Mammary epithelial cell (primary cell): ENCODE measurements at regions not wholly inside any gene's neighbourhood (a gene's known extent, or its start where the extent isn't known, plus 50 kb on each side); places are given as distances from the start of the nearest gene placed in this dataset.

Experiments used
- CTCF ChIP-seq, 2 donors: IDR thresholded peaks in 1 of 2; conservative IDR thresholded peaks in 1 of 2; 2 replicates each; pipeline ENCODE4 v1.5.1; 2011 to 2012; ENCODE audit warnings: inconsistent platforms in 2 of 2, low read length in 2 of 2, mild to moderate bottlenecking in 2 of 2, control low read depth in 1 of 2, low read depth in 1 of 2; ENCODE audit not compliant: insufficient read depth in 1 of 2; ENCODE audit errors: extremely low read depth in 1 of 2
- EZH2 ChIP-seq: IDR thresholded peaks from 2 replicates; pipeline ENCODE4 v1.6.1; 2012; ENCODE audit warnings: low read length, inconsistent platforms, borderline replicate concordance

- TF ChIP-seq EZH2: no peak
- no peak for TF ChIP-seq CTCF (conservative IDR thresholded peaks at IDR 0.05 in 1 of 2, IDR thresholded peaks at IDR 0.05 in 1 of 2; ENCODE audit: extremely low read depth in 1 of 2, insufficient read depth in 1 of 2, low read depth in 1 of 2, low read length in 2 of 2)
Measured at GRCh38 chr21:43322311-43322710, 104.6 kb downstream of the SIK1 start.
